Upper lobe of right lung (tissue), 1 donor: ENCODE measurements at regions not wholly inside any gene's neighbourhood (a gene's known extent, or its start where the extent isn't known, plus 50 kb on each side); places are given as distances from the start of the nearest gene placed in this dataset.
A peak's percentile ranks its signal among the peaks of the same experiment; 100 is the strongest.

Experiments
- ATAC-seq: fragments of 200-7000 bp; cut with Tn5 transposase; one replicate; pipeline ENCODE4 v1.9.1; 2020; ENCODE audit warnings: mild to moderate bottlenecking, moderate library complexity
- DNase-seq: peaks from one replicate; pipeline ENCODE4 v3.0.0-alpha.2; 2020
- H3K27ac ChIP-seq: fragments of 200-600 bp; one replicate; pipeline ENCODE4 v1.8.0; 2022
- H3K27me3 ChIP-seq: fragments of 200-600 bp; one replicate; pipeline ENCODE4 v1.8.0; 2022; ENCODE audit warnings: mild to moderate bottlenecking
- H3K36me3 ChIP-seq: fragments of 200-600 bp; one replicate; pipeline ENCODE4 v1.8.0; 2022
- H3K4me1 ChIP-seq: fragments of 200-600 bp; one replicate; pipeline ENCODE4 v1.8.0; 2022
- H3K4me3 ChIP-seq: fragments of 200-600 bp; one replicate; pipeline ENCODE4 v1.8.0; 2022; ENCODE audit warnings: mild to moderate bottlenecking
- H3K9me3 ChIP-seq: fragments of 200-600 bp; one replicate; pipeline ENCODE4 v1.8.0; 2022
- intact Hi-C: fragments of 100-400 bp; cut with DNase I; formaldehyde crosslinking; loops from one replicate; pipeline ENCODE4 v1.11.0; 2022
- TF ChIP-seq, protein P1 (sequence below): fragments of 200-600 bp; IDR thresholded peaks from one replicate; pipeline ENCODE4 v1.8.0; 2022; ENCODE audit warnings: antibody characterized with exemption
- donor health status: DM: no; HTN: yes; CAD: no; lungs with severe emphysema.

DNA sequence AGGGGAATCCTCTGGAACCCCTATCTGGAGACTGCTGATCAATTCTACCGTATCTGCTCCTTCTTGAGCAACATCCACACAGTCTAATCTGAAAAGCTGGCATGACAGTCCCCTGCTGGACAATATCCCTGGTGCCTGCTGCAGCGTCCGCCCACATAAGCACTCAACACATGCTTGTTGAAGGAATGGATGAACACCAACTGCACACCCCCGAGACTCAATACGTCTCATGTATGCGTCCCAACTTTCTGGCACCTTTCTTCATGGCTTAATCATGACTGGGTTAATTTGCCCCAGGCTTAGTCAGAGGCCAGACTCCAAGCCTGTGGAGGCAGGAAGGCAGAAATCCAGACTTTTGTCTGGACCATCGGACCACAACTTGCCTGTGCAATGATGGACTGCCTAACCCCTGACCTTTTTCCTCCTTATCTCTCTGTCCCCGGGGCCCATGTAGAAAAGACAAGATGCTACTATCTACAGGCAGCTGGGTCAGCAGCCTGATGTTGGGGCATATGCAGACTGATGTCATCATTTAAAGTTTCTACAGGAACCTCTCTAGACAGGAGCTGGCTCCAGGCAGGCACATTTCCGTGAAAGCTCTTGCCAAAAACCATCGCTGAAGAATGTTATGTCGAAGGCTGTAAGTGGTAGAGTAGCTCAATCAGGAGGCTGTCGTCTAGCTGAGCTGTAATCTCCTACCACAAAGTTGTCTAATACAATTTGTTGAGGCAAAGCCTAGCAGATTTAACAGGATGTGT lies 114.1 kb upstream of the TPM1 start:
- TF ChIP-seq, protein P1, sequence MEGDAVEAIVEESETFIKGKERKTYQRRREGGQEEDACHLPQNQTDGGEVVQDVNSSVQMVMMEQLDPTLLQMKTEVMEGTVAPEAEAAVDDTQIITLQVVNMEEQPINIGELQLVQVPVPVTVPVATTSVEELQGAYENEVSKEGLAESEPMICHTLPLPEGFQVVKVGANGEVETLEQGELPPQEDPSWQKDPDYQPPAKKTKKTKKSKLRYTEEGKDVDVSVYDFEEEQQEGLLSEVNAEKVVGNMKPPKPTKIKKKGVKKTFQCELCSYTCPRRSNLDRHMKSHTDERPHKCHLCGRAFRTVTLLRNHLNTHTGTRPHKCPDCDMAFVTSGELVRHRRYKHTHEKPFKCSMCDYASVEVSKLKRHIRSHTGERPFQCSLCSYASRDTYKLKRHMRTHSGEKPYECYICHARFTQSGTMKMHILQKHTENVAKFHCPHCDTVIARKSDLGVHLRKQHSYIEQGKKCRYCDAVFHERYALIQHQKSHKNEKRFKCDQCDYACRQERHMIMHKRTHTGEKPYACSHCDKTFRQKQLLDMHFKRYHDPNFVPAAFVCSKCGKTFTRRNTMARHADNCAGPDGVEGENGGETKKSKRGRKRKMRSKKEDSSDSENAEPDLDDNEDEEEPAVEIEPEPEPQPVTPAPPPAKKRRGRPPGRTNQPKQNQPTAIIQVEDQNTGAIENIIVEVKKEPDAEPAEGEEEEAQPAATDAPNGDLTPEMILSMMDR = no peak
- Histone ChIP-seq H3K4me1 (peaks cover 6% of the 10 kb centered on the region), H3K27me3 (no peaks in the 10 kb centered on the region), H3K27ac (no peak overlapping the region), H3K36me3 (no peaks in the 10 kb centered on the region), H3K4me3 (no peak overlapping the region), H3K9me3 (no peaks in the 10 kb centered on the region)
- ATAC-seq = peak; percentile 36
- intact Hi-C loops = no loop called here
- DNase-seq = no peak

DNA sequence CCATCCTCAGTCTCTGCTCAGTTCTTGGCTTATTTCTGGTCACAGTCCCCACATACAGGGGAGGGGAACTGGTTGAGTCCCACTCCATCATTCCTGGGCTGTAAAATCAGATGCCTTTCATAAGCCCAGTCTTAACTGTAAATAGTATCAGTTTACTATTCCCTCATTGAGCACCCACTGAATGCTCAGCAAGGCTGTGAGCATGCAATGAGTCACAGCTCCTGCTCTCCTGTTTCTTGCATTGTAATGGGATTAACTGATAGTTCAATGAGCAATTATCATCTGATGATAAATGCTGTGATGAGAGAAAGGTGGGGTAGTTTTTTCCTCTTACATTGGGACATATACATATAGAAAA lies 113.6 kb upstream of the TPM1 start:
- no peaks in the 10 kb centered on the region for H3K27me3 ChIP-seq
- H3K27ac ChIP-seq = no peak overlapping the region
- no peak for DNase-seq
- no peak for ATAC-seq
- peaks cover 6% of the 10 kb centered on the region for H3K4me1 ChIP-seq
- H3K4me3 ChIP-seq = no peak overlapping the region
- H3K9me3 ChIP-seq = no peaks in the 10 kb centered on the region
- TF ChIP-seq, protein P1 = no peak
- H3K36me3 ChIP-seq = no peaks in the 10 kb centered on the region
- intact Hi-C loops = no loop called here

DNA sequence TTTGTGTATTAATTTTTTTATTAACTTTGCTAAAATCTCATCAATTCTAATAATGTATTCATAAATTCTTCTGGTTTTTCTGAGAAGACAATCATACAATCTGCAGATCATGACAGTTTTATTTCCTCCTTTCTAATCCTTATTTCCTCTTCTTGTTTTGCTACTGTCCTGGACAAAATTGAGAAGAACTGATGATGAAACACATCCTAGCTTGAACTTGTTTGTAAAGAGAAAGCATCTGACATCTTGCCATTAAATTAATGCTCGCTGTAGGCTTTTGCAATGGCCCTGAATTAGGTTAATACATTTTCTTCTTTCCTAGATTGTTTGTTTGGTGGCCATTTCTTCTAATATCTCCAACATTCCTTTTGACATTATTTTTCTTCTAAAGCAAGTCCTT lies 110.9 kb upstream of the TPM1 start:
- H3K4me1 ChIP-seq = peaks cover 6% of the 10 kb centered on the region
- no peaks in the 10 kb centered on the region for H3K36me3 ChIP-seq
- no peaks in the 10 kb centered on the region for H3K9me3 ChIP-seq
- intact Hi-C loops = no loop called here
- no peaks in the 10 kb centered on the region for H3K27me3 ChIP-seq
- ATAC-seq (peak; percentile 57), DNase-seq (no peak)
- no peak overlapping the region for H3K27ac ChIP-seq
- H3K4me3 ChIP-seq = no peak overlapping the region
- TF ChIP-seq, protein P1 = no peak

DNA sequence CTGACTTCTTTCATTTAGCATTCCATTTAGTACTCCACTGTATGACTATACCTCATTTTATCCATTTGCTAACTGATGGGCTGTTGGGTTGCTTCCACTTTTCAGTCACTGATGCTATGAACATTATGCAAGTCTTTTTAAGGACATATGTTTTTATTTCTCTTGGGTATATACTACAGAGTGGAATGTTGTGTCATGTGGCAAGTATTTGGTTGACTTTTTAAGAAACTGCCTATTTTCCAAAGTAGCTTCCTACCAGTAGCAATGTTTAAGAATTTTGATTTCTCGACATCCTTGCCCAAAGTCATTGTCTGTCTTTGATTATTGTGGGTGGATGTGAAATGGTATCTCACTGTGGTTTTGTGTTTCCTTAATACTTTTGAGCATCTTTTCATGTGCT lies 110.1 kb upstream of the TPM1 start:
- TF ChIP-seq, protein P1 = no peak
- H3K4me1 ChIP-seq = peaks cover 6% of the 10 kb centered on the region
- no peak for ATAC-seq

DNA sequence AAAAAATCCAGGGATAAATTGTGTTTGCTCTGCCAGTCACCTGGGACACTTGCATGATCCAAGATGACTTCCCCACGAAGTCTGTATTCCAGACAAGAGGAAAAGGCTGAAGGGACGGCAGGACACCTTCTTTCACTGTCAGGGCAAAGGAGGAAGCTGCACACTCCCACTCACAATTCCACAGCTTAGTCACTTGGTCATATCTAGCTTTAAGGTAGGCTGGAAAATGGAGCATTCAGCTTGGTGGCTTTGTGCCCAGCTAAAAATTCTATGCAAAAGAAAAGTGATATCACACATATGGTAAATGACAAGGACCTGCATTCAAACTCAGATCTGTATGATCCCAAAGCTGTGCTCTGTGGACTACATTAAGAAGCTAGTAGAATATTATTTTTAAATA lies 109.2 kb upstream of the TPM1 start:
- H3K4me1 ChIP-seq = peaks cover 6% of the 10 kb centered on the region
- no peak overlapping the region for H3K4me3 ChIP-seq
- no peak overlapping the region for H3K27ac ChIP-seq
- TF ChIP-seq, protein P1 = no peak
- H3K27me3 ChIP-seq = no peaks in the 10 kb centered on the region
- ATAC-seq (peak; percentile 61), DNase-seq (no peak)
- H3K36me3 ChIP-seq = no peaks in the 10 kb centered on the region
- H3K9me3 ChIP-seq = no peaks in the 10 kb centered on the region
- intact Hi-C loops = no loop called here

More for the DNA sequence above, 110.1 kb upstream of the TPM1 start:
- DNase-seq = no peak
- Histone ChIP-seq H3K9me3 (no peaks in the 10 kb centered on the region), H3K27ac (no peak overlapping the region), H3K27me3 (no peaks in the 10 kb centered on the region), H3K4me3 (no peak overlapping the region), H3K36me3 (no peaks in the 10 kb centered on the region)
- intact Hi-C loops = no loop called here
